Activated CD8-positive, alpha-beta memory T cell treated with anti-CD3 and anti-CD28 coated beads for 1 hour (primary cell): ENCODE measurements at regions not wholly inside any gene's neighbourhood (a gene's known extent, or its start where the extent isn't known, plus 50 kb on each side); places are given as distances from the start of the nearest gene placed in this dataset.
"Not testable (repeated sequence)": the region's sequence is repeated elsewhere in the genome, so short reads cannot be mapped to it uniquely, and the experiment has no call there.

ENCODE experiments used
- DNase-seq, 2 donors: peaks; one replicate each; pipeline ENCODE4 v3.0.0-alpha.2; 2020; ENCODE audit warnings: low read depth in 1 of 2; ENCODE audit errors: extremely low read depth in 1 of 2

DNA sequence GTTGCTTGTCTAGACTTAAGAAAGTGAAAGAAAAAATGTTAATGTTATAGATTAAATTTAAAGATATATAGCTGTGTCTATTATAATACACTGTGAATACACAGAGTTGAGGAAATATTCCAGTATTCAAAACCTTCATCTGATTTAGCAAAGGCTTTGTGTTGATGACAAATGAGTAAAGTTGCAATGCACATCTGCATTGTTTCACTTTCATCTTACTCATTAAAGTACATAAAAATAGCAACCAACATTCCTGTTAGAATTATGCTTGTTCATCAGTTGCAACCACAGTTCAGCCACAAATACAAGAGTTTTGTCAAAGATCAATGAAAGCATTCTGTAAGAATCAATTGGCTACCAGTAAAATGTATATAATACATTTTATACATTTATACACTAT is 346.4 kb upstream of the SLC7A11 start:
- no peak for DNase-seq

DNA sequence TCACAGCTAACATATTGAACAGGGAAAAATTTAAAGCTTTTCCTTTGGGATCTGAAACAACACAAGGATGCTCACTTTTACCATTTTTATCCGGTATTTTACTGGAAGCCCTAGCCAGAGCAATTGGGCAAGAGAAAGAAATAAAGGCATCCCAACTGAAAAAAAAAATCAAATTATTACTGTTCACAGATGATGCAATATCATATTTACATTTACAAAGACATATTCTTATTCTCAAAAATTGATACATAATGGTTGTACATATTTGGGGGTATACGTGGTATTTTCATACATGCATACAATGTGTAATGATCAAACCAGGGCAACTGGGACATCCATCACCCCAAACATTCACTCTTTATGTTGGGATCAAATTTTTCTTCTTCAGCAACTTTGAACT is 337.0 kb upstream of the SLC7A11 start:
- DNase-seq = no peak

DNA sequence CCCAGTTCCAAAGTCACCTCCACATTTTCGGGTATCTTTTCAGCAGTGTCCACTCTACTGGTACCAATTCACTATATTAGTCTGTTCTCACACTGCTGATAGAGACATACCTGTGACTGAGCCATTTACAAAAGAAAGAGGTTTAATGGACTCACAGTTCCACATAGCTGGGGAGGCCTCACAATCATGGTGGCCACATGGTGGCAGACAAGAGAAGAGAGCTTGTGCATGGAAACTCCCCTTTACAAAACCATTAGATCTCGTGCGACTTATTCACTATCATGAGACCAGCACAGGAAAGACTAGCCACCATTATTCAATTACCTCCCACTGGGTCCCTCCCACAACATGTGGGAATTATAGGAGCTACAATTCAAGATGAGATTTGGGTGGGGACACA is 335.7 kb upstream of the SLC7A11 start:
- DNase-seq = not testable (repeated sequence)

DNA sequence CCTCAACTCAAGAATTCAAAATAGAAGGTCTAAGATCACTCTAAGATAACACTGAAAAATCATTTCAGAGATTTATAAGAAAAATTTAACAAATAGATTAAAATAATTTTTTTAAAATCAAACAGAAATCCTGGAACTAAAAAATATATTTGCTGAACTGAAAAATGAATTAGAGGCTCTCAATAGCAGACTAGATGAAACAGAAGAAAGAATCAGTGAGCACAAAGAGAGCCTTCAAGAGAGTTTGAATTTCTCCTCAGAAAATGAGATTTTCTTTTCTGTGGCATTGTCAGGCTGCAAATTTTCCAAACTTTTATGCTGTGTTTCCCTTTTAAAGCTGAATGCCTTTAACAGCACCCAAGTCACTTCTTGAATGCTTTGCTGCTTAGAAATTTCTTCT is 335.0 kb upstream of the SLC7A11 start:
- no peak for DNase-seq

DNA sequence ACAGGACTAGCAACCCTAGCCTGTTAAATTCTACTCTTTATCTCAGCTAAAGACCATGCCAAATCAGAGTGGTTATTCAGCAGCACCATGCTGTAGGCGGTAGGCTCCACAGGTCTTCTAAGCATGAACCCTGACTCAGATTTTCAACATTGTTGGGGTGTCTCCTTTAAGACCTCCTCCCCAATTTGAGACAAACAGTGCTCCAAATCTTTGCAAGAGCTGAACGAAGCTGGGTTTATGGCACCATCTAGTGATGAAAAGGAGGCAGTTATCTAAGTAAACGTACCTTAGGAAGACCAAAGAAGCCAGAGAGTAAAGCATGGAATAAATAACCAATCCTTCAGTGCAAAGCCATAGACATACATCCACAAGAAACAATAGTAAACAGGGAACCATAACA is 334.5 kb upstream of the SLC7A11 start:
- DNase-seq = no peak

DNA sequence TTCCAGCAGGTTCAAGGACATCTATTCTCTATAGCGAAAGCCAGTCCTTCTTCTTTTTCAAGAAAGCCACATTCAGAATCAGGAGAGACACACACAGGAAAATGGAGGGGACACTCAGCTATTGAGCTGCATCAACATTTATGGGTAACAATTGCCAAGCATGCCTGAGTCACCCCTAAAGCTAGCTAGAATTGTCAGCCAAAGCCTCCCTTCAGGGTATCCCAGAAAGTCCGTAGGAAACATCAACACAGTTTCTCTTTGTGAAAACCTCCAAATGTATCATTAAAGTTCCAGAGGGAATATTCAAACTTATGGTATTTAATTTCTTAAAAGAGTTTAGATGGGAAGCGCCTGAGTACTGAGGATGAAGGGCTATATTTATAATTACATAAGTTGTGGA is 331.1 kb upstream of the SLC7A11 start:
- DNase-seq = no peak

DNA sequence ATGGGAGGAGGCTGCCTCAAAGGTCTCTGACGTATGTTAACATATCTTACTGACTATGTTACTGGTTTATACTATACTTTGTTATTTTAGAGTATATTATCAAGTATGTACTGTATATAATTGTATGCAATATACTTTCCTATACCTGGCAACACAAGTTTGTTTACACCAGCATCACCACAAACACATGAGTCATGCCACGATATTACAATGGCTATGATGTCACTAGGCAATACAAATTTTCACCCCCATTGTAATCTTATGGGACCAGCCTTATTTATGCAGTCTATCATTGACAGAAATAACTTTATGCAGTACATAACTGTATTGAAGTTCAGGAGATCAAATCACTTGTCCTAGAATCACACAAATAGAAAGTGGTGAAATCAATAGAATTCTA is 329.9 kb upstream of the SLC7A11 start:
- DNase-seq = no peak

DNA sequence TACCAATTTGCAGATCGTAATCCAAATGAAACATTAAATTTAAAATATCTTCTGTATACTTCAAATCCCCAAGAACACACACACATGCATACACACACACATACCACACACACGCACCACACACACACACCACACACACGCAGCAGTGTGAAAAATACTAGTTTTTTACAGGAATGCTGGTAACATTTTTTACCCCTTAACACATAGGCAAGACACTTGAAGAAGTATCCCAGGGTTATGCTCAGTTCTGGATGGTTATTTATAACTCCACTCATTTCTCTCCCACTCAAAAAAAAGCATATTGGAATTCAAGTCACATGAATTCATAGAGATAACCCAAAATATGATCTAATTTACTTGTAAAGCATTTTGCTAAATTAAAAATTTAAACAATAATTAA is 325.5 kb upstream of the SLC7A11 start:
- DNase-seq = no peak

DNA sequence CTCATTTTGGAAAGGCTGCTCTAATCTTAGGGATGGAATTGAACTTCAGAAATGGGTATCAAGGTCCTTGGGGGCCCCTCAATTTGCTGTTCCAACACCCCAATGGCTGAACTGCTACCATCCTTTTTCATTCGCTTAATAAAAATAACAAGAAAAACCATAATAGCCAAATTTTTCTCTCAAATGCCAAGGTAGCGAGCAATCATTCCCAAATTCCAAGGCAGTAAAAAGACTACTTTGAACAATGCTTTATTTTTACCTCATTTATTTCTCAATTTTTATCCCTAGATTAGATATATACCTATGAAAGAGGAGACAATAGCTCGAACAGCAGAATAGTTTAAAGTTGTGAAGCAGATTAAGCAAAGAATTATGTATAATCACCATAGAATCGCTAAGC is 323.4 kb upstream of the SLC7A11 start:
- DNase-seq = no peak

DNA sequence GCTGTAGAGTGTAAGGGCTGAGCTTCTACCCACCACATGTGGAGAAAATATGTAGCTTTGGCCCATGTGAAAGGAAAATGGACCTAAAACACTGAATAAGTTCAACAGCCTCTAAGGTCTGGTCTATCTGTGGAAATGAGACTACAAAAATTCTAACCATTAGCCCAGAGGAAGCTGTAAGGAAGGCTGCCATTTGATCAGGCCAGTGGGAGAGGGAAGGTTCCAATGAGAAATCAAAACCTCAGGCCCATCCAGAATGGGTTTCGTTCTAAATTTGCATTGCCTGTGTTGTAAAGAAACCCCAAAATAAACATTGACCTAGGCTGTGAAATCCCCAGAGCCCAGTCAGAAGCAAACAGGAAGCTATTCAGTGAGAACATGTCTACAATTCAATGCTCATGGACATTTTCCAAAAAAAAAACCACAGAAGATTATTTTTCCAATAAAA is 320.4 kb upstream of the SLC7A11 start:
- DNase-seq = no peak

DNA sequence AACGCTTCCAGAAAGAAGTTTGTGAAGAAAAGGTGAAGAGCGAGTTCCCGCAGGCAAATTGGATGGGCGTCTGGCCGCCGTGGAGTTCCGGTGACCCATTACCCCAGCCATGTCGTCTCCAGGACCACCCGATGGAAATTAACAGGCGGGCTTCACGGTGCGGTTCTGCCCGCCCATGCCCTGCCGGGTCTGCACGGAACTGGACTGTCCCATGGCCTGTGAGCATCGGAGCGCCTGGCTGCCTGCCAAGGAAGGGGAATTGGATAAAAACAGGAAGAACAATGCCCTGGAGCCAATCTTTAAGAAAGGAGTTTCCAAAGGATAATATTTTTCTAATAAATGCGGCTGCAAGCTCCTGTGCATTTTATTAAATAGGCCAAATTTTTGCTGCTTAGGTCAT is 319.8 kb upstream of the SLC7A11 start:
- no peak for DNase-seq

DNA sequence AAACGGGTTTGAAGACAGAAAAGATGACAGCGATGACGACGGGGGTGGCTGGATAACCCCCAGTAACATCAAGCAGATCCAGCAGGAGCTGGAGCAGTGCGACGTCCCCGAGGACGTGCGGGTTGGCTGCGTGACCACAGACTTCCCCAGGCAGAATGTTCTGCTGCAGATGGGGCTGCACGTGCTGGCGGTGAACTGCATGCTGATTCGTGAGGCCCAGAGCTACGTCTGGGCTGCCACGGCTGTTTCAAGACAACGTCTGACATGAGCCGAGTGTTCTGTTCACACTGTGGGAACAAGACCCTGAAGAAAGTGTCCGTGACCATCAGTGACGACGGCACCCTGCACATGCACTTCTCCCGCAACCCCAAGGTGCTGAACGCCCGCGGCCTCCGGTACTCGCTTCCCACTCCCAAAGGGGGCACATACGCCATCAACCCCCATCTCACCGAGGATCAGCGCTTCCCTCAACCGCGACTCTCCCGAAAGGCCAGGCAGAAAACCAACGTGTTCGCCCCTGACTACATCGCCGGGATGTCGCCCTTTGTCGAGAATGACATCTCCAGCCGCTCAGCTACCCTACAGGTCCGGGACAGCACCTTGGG is 319.2 kb upstream of the SLC7A11 start:
- DNase-seq = no peak

DNA sequence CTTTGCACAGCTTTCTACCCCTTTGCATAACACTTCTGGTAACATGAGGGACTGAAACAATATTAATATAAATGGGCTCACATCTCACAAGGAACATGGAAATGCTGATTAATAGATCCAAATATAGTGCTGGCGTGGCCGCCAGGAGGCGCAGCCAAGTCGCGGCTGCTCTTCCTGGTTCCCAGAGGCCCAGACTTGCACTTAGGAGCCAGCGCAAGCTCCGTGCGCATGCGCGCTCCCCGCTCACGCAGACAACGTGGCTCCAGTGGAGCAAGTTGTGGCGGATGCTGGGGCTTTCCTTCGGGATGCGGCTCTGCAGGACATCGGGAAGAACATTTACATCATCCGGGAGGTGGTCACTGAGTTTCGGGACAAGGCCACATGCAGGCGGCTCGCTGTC is 318.3 kb upstream of the SLC7A11 start:
- no peak for DNase-seq

DNA sequence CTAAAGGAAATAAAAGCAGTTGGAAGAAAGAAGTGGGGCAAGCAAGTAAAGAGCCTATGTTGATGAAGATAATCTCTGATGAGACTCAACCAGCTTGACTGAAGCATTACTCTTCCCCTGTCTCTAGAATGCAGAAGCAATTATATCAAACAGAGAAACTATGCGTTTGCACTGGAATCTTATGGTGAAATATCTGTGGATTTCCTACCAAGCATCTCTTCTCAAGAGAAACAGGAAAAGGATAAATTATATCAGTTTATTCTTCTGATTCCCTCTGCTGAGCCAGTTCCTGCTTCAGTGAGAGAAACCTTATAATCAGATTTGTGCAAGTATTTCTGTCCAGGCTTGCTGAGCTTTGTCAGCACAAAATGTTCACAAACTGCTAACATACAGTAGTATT is 316.7 kb upstream of the SLC7A11 start:
- DNase-seq = no peak

DNA sequence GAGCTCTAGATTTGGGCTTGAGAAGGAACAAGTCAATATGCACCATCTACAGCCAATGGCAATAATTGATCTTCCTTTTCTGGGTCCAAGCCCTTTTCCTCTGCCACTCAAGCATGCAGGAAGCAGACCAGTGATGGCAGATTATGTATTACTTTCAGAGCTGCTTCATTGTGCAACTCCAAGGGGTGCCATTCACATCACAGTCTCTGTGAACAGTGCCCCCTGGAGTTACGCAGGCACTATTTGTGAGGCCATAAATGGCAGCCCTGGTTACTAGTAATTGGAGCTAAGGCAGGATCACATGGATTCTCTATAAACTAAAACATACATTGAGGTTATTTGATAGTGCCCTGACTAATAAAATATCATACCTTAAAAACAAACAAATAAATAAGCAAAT is 313.4 kb upstream of the SLC7A11 start:
- DNase-seq = no peak

DNA sequence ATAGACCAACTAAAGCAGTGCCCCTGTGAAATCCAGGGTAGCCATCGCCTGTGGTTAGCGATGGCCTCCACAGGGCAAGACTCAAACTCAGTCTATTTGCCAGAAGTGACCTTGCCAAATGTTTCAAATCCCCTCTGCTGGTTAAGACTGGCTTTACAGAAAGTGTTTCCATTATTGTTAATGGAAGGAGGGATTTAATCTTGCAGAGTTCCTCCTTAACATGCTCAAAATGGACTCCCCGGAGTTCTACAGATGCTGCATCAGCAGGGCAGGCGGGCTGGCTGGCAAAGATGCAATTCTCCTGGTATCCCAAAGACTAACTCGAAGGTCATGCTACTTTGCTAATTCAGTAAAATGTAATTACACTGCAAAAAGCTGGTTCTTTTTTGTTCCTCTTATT is 313.0 kb upstream of the SLC7A11 start:
- DNase-seq = no peak

DNA sequence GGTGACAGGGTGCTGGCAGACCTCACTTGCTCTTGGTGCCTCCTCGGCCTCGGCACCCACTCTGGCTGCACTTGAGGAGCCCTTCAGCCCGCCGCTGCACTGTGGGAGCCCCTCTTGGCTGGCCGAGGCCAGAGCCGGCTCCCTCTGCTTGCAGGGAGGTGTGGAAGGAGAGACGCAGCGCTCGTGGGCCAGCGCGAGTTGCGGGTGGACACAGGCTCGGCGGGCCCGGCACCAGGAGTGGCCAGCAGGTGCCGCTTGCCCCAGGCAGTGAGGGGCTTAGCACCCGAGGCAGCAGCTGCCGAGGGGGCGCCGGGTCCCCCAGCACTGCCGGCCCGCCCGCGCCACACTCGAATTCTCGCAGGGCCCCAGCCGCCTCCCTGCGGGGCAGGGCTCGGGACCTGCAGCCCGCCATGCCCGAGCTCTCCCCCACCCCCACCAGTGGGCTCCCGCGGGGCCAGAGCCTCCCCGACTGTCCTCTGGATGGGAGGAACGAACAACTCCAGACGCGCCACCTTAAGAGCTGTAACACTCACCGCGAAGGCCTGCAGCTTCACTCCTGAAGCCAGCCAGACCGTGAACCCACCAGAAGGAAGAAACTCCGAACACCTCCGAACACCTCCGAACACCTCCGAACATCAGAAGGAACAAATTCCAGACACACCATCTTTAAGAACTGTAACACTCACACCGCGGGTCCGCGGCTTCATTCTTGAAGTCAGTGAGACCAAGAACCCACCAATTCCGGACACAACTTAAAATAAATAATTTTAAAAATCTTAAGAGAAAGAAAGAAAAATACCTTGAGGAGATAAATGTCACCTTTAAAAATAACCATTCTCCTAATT is 311.1 kb upstream of the SLC7A11 start:
- no peak for DNase-seq

DNA sequence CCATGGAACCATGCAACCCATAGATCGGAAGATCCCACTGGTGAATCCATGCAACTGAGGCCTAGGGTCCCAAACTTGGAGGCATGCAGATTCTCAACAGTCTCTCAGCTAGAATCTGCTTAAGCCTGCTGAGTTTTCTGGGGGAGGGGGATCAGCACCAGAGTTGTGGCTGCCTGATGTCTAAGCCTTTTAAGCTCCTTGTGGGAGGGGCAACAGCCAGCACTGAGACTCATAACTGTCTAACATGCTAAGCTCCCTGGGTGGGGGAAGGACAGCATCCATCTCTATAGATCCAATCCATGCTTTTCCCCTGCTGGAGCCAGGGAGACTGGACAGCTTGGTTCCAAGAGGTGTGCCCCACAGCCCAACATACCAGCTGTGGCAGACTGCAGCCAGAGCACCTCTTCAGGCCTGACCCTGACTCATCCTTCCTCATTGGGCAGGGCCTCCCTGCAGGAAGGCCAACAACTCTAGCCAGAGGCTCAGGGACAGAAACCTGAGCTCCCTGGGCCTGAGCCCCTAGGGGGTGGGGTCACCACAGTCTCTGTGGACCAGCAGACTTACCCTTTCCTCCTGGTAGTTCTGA is 300.1 kb upstream of the SLC7A11 start:
- DNase-seq = no peak

DNA sequence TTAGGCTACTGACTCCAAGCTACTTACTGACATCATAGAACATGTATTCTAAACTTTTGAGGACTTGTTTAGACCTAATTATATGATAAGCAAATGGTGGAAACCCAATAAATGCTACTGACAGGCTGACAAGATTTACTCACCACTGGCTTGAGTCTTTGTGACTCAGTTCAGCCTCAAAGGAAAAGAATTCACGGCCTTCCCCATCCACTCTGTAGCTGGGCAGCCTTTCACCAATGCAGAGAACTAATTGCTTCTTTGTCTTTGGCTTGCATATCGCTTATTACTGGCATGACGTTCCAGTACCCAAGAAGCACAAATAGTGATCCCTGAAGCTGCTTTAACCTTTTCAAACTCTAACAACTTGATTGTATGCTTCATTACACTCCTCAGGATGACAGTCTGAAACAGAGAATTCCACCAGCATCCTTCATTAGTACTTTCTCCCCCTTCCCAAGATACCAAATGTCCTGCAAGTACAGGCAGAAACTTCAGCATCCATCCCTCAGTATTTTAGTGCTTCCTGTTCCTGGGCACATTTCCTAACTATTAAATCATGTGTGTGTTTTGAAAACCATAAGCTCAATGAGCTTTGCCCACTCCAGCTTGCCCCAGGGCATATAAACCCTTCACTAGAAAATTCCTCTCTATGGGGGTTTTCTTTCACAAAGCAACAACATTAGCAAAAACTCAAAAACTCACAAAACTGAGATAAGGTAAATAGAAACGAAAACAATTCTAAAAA is 298.1 kb upstream of the SLC7A11 start:
- DNase-seq = no peak

DNA sequence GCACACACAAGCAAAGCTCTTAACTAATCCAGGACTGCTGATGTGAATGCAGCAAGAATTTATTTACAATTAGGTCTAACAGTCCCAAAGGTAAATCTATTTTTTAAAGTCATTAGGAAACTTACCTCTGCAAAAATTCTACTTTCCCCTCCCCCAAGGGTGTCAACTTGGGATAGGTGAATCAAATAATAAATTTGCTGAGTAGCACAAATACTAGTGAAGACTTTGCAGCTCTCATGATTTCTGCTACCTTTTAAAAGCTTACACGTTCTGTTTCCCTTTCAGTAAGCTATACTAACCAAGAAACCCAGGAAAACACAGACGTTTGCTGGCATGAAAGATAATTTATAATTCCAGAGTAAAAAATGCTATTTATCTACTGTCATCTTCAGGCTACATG is 296.6 kb upstream of the SLC7A11 start:
- no peak for DNase-seq

DNA sequence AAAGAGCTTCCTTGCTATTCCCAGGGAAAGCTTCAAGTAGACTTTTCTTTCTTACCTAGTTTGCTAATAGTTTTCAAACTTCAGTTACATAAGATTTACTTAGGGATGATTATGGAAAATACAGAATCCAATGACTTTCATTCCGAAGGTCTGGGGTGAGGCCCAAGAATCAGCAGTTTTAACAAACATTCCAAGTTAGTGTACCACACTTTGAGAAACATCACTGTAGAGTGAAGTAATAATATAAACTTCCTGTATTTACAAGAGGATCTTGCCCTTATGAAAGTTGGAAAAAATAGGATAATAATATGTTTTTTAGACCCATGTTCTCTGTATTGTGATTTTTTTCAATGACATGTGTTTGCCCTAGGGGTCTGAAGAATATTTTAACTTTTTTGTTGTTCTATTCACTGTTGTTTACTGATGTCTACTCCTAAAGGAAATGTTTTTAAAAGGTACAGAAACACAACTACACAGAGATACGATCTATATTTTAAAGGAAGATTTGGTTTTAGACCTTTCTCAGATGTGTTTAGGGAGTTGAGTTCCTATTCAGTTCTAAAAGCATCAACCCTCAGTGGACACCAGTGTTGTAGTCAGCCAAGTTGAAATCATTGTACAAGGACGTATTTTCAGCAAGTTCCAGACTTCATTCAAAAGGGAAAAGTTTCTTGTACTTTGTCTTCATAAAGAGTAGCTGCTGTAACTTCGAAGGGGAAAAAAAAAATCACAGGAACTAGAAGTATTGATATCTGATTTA is 295.8 kb upstream of the SLC7A11 start:
- no peak for DNase-seq
